GM12891 (cell line): ENCODE measurements at regions not wholly inside any gene's neighbourhood (a gene's known extent, or its start where the extent isn't known, plus 50 kb on each side); places are given as distances from the start of the nearest gene placed in this dataset.

Source experiments
- POLR2A ChIP-seq: IDR thresholded peaks from 2 replicates; pipeline ENCODE4 v1.6.1; 2011; ENCODE audit warnings: low read depth, low read length, control low read depth
- POLR2AphosphoS5 ChIP-seq: IDR thresholded peaks from 2 replicates; pipeline ENCODE4 v1.6.1; 2011; ENCODE audit warnings: low read depth, low read length, control low read depth
- POU2F2 ChIP-seq: IDR thresholded peaks from 2 replicates; pipeline ENCODE4 v1.6.1; 2011; ENCODE audit warnings: low read depth, mild to moderate bottlenecking, control low read depth, low read length, moderate library complexity
- SPI1 ChIP-seq: IDR thresholded peaks from 2 replicates; pipeline ENCODE4 v1.6.1; 2011; ENCODE audit warnings: low read depth, low read length, control low read depth
- TAF1 ChIP-seq: IDR thresholded peaks from 2 replicates; pipeline ENCODE4 v1.6.1; 2011; ENCODE audit warnings: low read depth, low read length, control low read depth

DNA sequence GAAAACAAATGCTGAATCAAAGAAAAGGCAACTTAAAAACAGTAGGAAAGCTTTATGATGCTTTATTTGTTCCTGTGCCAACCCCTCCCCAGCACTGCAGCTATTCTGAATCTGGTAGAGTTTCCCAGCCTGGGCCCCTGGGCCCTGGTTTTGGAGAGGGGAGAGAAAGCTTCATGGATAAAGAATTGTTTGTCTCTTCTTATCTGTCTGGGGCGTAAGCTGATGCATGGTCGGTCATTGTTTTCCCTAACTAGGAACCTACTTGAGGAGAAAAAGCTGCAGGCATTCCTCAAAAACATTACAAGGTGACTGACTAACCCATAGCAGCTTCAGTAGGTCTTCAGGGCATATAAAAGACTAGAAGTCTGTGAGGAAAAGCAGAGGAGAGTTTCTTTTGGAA, 758.1 kb upstream of the EPHA7 start:
- TF ChIP-seq POLR2A = no peak
- TF ChIP-seq POLR2AphosphoS5 = no peak
- no peak for TF ChIP-seq TAF1
- no peak for TF ChIP-seq POU2F2
- no peak for TF ChIP-seq SPI1
